ENCODE measurements at regions not wholly inside any gene's neighbourhood (a gene's known extent, or its start where the extent isn't known, plus 50 kb on each side); places are given as distances from the start of the nearest gene placed in this dataset.

DNA sequence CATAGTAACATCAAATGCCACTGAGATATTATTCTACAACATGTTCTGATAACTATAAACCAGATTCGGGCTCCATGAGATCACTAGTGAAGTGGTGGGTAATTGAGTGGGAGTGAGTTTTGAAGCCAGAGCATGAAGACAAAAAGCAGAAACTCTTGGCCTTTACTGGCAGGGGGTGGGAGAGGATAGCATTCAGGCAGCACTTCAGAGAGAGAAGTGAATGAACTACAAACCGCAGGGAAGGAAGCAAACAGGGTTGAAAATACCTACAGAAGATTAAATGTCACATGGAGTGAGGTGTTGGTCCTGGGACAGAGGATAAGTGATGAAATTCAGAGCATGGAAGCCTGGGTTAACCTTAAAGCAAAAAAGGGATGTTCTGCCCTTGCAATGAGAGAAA is 250.0 kb downstream of the EPM2A start:
- H4K91ac ChIP-seq (replicated peaks; ENCODE audit: insufficient read length, low read length): no peak overlapping the region
- CTCF ChIA-PET (ENCODE audit: partially characterized antibody): interaction anchor here (1.8 kb wide), 1 partner anchor 23 kb away, joined by 4 read pairs; no protein-coding TSS in a partner anchor
- no peak for TF ChIP-seq TBP (IDR thresholded peaks at IDR 0.05; ENCODE audit: low read depth, low read length)
- no peak for TF ChIP-seq RXRA (IDR thresholded peaks at IDR 0.05; ENCODE audit: insufficient read depth, low read depth, low read length)
- no peak for TF ChIP-seq SIN3A (conservative IDR thresholded peaks at IDR 0.05 in 1 of 2, IDR thresholded peaks at IDR 0.05 in 1 of 2; ENCODE audit: low read depth in 1 of 2, low read length in 2 of 2)

More for the DNA sequence above, 250.0 kb downstream of the EPM2A start:
- Histone ChIP-seq H4K5ac (ENCODE audit: insufficient read length, low read depth, low read length) (no peak overlapping the region), H3K56ac (replicated peaks; ENCODE audit: insufficient read length, low read depth, low read length) (no peak overlapping the region), H3K27ac (ENCODE audit: low read depth, low read length) (no peak overlapping the region), H3K23ac (ENCODE audit: insufficient read length) (no peak overlapping the region), H3K79me2 (ENCODE audit: control insufficient read depth in 1 of 2, insufficient read depth in 2 of 2, low read length in 2 of 2) (no peaks in the 10 kb centered on the region), H3K4me2 (ENCODE audit: insufficient read depth in 1 of 2, low read depth in 2 of 2, low read length in 2 of 2) (no peak overlapping the region), H2AFZ (ENCODE audit: low read length) (peak overlapping the region; percentile 62; the same call in 1 of the 2 replicates), H3K27me3 (replicated peaks in 1 of 4; ENCODE audit: control insufficient read depth in 3 of 4, extremely low read depth in 1 of 4, insufficient read depth in 3 of 4, low read length in 3 of 4) (no peaks in the 10 kb centered on the region), H3K18ac (ENCODE audit: extremely low read depth, low read length) (no peak overlapping the region), H3K14ac (ENCODE audit: insufficient read length) (no peak overlapping the region), H2BK15ac (ENCODE audit: low read length) (no peak overlapping the region), H2AK5ac (ENCODE audit: low read depth, low read length) (no peak overlapping the region), H3K4me1 (replicated peaks in 1 of 4; ENCODE audit: control insufficient read depth in 3 of 4, insufficient read depth in 4 of 4, low read length in 3 of 4) (no peaks in the 10 kb centered on the region), H2BK120ac (replicated peaks; ENCODE audit: low read depth, low read length) (no peak overlapping the region), H2BK12ac (ENCODE audit: low read depth, low read length) (no peak overlapping the region), H3K9ac (replicated peaks in 1 of 4; ENCODE audit: extremely low read depth in 1 of 4, low read depth in 3 of 4, low read length in 3 of 4) (no peak overlapping the region), H2BK5ac (ENCODE audit: low read depth, low read length) (no peak overlapping the region), H4K8ac (ENCODE audit: extremely low read depth, insufficient read depth, low read length) (no peak overlapping the region), H3K23me2 (ENCODE audit: low read depth, low read length) (no peaks in the 10 kb centered on the region), H3K9me3 (ENCODE audit: insufficient read depth in 2 of 2, low read depth in 1 of 2, low read length in 1 of 2) (no peaks in the 10 kb centered on the region), H2BK20ac (ENCODE audit: low read length) (no peak overlapping the region), H3K4me3 (ENCODE audit: extremely low read depth in 1 of 4, insufficient read depth in 2 of 4, low read depth in 3 of 4, low read length in 4 of 4) (no peak overlapping the region), H3K4ac (replicated peaks; ENCODE audit: insufficient read length, low read depth, low read length) (no peak overlapping the region), H3K36me3 (ENCODE audit: control insufficient read depth in 2 of 4, insufficient read depth in 4 of 4, low read length in 3 of 4) (no peaks in the 10 kb centered on the region), H4K20me1 (replicated peaks in 1 of 2; ENCODE audit: control insufficient read depth in 1 of 2, insufficient read depth in 2 of 2, low read length in 2 of 2) (no peaks in the 10 kb centered on the region), H3K79me1 (ENCODE audit: low read depth, low read length) (no peaks in the 10 kb centered on the region)
- DNase-seq (ENCODE audit: low read depth in 1 of 2, low spot score in 2 of 2) (no peak), FAIRE-seq (no peak)
- POLR2A ChIA-PET (ENCODE audit: partially characterized antibody): no interaction called here
- 80% methylated on average over 2 of the region's 2 CpGs; no CpG with 5 or more reads in 1 of the 2 experiments for WGBS, 2 experiments (ENCODE audit: extremely low coverage in 1 of 2, insufficient coverage in 1 of 2, insufficient read length in 1 of 2, insufficient replicate concordance in 2 of 2, low coverage in 1 of 2, low lambda C conversion rate in 2 of 2, missing lambda C conversion rate in 1 of 2)

Measured in H1 (cell line).